Right lobe of liver (tissue), 4 donors: ENCODE measurements at regions not wholly inside any gene's neighbourhood (a gene's known extent, or its start where the extent isn't known, plus 50 kb on each side); places are given as distances from the start of the nearest gene placed in this dataset.

Source experiments
- CTCF ChIP-seq, 4 donors: fragments of 200-600 bp in 3 of 4; fragments of 450-650 bp in 1 of 4; IDR thresholded peaks; one replicate each; pipeline versions ENCODE4 v1.5.1 to v1.8.0; 2016 to 2022; ENCODE audit warnings: antibody characterized with exemption in 4 of 4, mild to moderate bottlenecking in 2 of 4
- POLR2A ChIP-seq: fragments of 450-650 bp; IDR thresholded peaks from one replicate; pipeline ENCODE4 v1.6.1; 2017; ENCODE audit warnings: antibody characterized with exemption, mild to moderate bottlenecking
- donor health status: DM: no; HTN: no; CAD: no.
- donor health status: DM: no; HTN: no; CAD: no.
- donor health status: DM: no; HTN: yes; CAD: no.

- no peak for TF ChIP-seq POLR2A
- no peak for TF ChIP-seq CTCF (IDR thresholded peaks at IDR 0.05)
These were observed 182.7 kb upstream of the HNRNPA3 start for GRCh38 chr2:177029901-177030300.
